GM12878 (cell line): ENCODE measurements at regions not wholly inside any gene's neighbourhood (a gene's known extent, or its start where the extent isn't known, plus 50 kb on each side); places are given as distances from the start of the nearest gene placed in this dataset.

Source experiments
- BMI1 ChIP-seq: fragments of 450-650 bp; IDR thresholded peaks from 2 replicates; pipeline ENCODE4 v1.6.1; 2016; ENCODE audit warnings: mild to moderate bottlenecking, moderate library complexity, borderline replicate concordance
- FOXM1 ChIP-seq: IDR thresholded peaks from 2 replicates; pipeline ENCODE4 v1.6.1; 2012; ENCODE audit warnings: low read depth, mild to moderate bottlenecking, inconsistent platforms, low read length, moderate library complexity
- KDM1A ChIP-seq: fragments of 200-600 bp; sonication (generic); IDR thresholded peaks from 2 replicates; pipeline ENCODE4 v1.6.1; 2016; ENCODE audit warnings: borderline replicate concordance
- NRF1 ChIP-seq: conservative IDR thresholded peaks from 2 replicates; pipeline ENCODE4 v1.6.1; 2011; ENCODE audit warnings: mild to moderate bottlenecking, low read depth, low read length, improper control_type of control experiment
- POLR2A ChIP-seq: IDR thresholded peaks from 2 replicates; pipeline ENCODE4 v1.6.1; 2011; ENCODE audit warnings: low read depth, mild to moderate bottlenecking, low read length
- POLR2AphosphoS2 ChIP-seq: IDR thresholded peaks from 2 replicates; pipeline ENCODE4 v1.6.1; 2011; ENCODE audit warnings: low read depth, mild to moderate bottlenecking, low read length, improper control_type of control experiment, moderate library complexity
- POLR2AphosphoS5 ChIP-seq: IDR thresholded peaks from 2 replicates; pipeline ENCODE4 v1.6.1; 2011; ENCODE audit warnings: mild to moderate bottlenecking, low read length, inconsistent platforms
- RAD21 ChIP-seq: IDR thresholded peaks from 2 replicates; pipeline ENCODE4 v1.6.1; 2011; ENCODE audit warnings: mild to moderate bottlenecking, low read depth, low read length, moderate library complexity; ENCODE audit not compliant: insufficient read depth
- SMC3 ChIP-seq: IDR thresholded peaks from 2 replicates; pipeline ENCODE4 v1.6.1; 2011; ENCODE audit warnings: low read length, improper control_type of control experiment, borderline replicate concordance
- SREBF1 ChIP-seq: IDR thresholded peaks from 2 replicates; pipeline ENCODE4 v1.6.1; 2012; ENCODE audit warnings: mild to moderate bottlenecking, low read length
- SRF ChIP-seq, 2 experiments: IDR thresholded peaks; 2 replicates each; pipeline ENCODE4 v1.6.1; 2011; ENCODE audit warnings: low read depth in 2 of 2, low read length in 2 of 2, mild to moderate bottlenecking in 1 of 2, moderate library complexity in 1 of 2
- TCF7 ChIP-seq: IDR thresholded peaks from 2 replicates; pipeline ENCODE4 v1.6.1; 2014; ENCODE audit warnings: antibody characterized with exemption, borderline replicate concordance
- TF ChIP-seq, protein P1 (sequence below): IDR thresholded peaks from 2 replicates; pipeline ENCODE4 v1.6.1; 2012; ENCODE audit warnings: improper control_type of control experiment, low read depth, low read length; ENCODE audit not compliant: insufficient replicate concordance
- TF ChIP-seq, protein P2 (sequence below), 3 experiments: IDR thresholded peaks in 2 of 3; conservative IDR thresholded peaks in 1 of 3; 2 replicates each; pipeline ENCODE4 v1.5.1; 2011; ENCODE audit warnings: low read depth in 3 of 3, low read length in 3 of 3, mild to moderate bottlenecking in 3 of 3, control low read depth in 2 of 3, moderate library complexity in 2 of 3, inconsistent platforms in 1 of 3, mixed read lengths in 1 of 3; ENCODE audit not compliant: control insufficient read depth in 2 of 3, insufficient read depth in 1 of 3; ENCODE audit errors: extremely low read depth in 1 of 3

DNA sequence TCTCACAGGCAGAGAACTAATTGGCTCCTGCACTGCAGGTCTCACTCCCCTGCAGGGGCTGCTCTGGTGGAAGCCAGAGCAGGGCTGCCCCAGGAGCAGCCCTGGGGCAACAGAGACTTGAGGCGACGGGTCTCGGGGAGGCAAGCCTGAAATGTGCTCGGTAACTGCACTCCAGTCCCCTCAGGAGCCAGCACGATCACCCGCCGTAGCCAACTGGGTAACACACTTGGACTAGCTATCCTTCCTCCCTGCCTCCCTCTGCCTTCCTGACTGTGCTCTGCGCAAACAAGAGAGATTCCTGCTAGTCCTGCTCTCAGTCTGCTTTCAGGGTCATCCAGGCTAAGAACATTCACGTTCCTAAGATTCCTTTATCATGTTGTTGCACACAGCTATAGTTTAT lies 140.7 kb upstream of the NSMCE3 start:
- TF ChIP-seq POLR2AphosphoS2 (no peak), POLR2A (no peak), BMI1 (no peak), KDM1A (no peak), SREBF1 (no peak), SRF (IDR thresholded peaks at IDR 0.05; ENCODE audit: low read depth in 2 of 2, low read length in 2 of 2) (no peak), RAD21 (no peak), NRF1 (no peak), TCF7 (no peak), POLR2AphosphoS5 (no peak), FOXM1 (no peak), SMC3 (no peak)
- TF ChIP-seq, protein P1, sequence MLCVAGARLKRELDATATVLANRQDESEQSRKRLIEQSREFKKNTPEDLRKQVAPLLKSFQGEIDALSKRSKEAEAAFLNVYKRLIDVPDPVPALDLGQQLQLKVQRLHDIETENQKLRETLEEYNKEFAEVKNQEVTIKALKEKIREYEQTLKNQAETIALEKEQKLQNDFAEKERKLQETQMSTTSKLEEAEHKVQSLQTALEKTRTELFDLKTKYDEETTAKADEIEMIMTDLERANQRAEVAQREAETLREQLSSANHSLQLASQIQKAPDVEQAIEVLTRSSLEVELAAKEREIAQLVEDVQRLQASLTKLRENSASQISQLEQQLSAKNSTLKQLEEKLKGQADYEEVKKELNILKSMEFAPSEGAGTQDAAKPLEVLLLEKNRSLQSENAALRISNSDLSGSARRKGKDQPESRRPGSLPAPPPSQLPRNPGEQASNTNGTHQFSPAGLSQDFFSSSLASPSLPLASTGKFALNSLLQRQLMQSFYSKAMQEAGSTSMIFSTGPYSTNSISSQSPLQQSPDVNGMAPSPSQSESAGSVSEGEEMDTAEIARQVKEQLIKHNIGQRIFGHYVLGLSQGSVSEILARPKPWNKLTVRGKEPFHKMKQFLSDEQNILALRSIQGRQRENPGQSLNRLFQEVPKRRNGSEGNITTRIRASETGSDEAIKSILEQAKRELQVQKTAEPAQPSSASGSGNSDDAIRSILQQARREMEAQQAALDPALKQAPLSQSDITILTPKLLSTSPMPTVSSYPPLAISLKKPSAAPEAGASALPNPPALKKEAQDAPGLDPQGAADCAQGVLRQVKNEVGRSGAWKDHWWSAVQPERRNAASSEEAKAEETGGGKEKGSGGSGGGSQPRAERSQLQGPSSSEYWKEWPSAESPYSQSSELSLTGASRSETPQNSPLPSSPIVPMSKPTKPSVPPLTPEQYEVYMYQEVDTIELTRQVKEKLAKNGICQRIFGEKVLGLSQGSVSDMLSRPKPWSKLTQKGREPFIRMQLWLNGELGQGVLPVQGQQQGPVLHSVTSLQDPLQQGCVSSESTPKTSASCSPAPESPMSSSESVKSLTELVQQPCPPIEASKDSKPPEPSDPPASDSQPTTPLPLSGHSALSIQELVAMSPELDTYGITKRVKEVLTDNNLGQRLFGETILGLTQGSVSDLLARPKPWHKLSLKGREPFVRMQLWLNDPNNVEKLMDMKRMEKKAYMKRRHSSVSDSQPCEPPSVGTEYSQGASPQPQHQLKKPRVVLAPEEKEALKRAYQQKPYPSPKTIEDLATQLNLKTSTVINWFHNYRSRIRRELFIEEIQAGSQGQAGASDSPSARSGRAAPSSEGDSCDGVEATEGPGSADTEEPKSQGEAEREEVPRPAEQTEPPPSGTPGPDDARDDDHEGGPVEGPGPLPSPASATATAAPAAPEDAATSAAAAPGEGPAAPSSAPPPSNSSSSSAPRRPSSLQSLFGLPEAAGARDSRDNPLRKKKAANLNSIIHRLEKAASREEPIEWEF, result no peak
- TF ChIP-seq, protein P2, sequence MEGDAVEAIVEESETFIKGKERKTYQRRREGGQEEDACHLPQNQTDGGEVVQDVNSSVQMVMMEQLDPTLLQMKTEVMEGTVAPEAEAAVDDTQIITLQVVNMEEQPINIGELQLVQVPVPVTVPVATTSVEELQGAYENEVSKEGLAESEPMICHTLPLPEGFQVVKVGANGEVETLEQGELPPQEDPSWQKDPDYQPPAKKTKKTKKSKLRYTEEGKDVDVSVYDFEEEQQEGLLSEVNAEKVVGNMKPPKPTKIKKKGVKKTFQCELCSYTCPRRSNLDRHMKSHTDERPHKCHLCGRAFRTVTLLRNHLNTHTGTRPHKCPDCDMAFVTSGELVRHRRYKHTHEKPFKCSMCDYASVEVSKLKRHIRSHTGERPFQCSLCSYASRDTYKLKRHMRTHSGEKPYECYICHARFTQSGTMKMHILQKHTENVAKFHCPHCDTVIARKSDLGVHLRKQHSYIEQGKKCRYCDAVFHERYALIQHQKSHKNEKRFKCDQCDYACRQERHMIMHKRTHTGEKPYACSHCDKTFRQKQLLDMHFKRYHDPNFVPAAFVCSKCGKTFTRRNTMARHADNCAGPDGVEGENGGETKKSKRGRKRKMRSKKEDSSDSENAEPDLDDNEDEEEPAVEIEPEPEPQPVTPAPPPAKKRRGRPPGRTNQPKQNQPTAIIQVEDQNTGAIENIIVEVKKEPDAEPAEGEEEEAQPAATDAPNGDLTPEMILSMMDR (IDR thresholded peaks at IDR 0.05 in 2 of 3, conservative IDR thresholded peaks at IDR 0.05 in 1 of 3; ENCODE audit: control insufficient read depth in 2 of 3, extremely low read depth in 1 of 3, insufficient read depth in 1 of 3, low read depth in 3 of 3, low read length in 3 of 3), result no peak
